HFFc6 (cell line): ENCODE measurements at regions not wholly inside any gene's neighbourhood (a gene's known extent, or its start where the extent isn't known, plus 50 kb on each side); places are given as distances from the start of the nearest gene placed in this dataset.

Source experiments
- DNase-seq: peaks from one replicate; pipeline ENCODE4 v3.0.0-alpha.2; 2018
- H3K27ac Mint-ChIP-seq: 2 replicates; pipeline ENCODE4 v1.8.0; 2020; ENCODE audit warnings: mild to moderate bottlenecking, mixed read lengths
- H3K27me3 Mint-ChIP-seq: 2 replicates; pipeline ENCODE4 v1.8.0; 2021; ENCODE audit warnings: mild to moderate bottlenecking, moderate library complexity, mixed read lengths; ENCODE audit not compliant: insufficient read depth
- H3K36me3 Mint-ChIP-seq: 2 replicates; pipeline ENCODE4 v1.8.0; 2021; ENCODE audit warnings: low read depth, mixed read lengths
- H3K4me1 Mint-ChIP-seq: 2 replicates; pipeline ENCODE4 v1.8.0; 2020; ENCODE audit warnings: low read depth, mixed read lengths
- H3K4me3 Mint-ChIP-seq: 2 replicates; pipeline ENCODE4 v1.8.0; 2020; ENCODE audit warnings: mild to moderate bottlenecking, moderate library complexity, mixed read lengths
- H3K9me3 Mint-ChIP-seq: 2 replicates; pipeline ENCODE4 v1.8.0; 2020; ENCODE audit warnings: mild to moderate bottlenecking, mixed read lengths
- CTCF ChIP-seq: fragments of 200-600 bp; sonication (generic); IDR thresholded peaks from 2 replicates; pipeline ENCODE4 v1.5.0; 2021; ENCODE audit warnings: antibody characterized with exemption, mild to moderate bottlenecking

GRCh38 chr9:695252-695651, 146.2 kb upstream of the DMRT1 start:
- Mint-ChIP-seq H3K27me3 (peaks cover 7% of the 10 kb centered on the region; the same call in 1 of the 2 replicates), H3K9me3 (no peaks in the 10 kb centered on the region), H3K36me3 (peaks cover 15% of the 10 kb centered on the region), H3K4me3 (peak overlapping the region; percentile 90), H3K27ac (peak overlapping the region; percentile 91), H3K4me1 (peaks cover 94% of the 10 kb centered on the region)
- DNase-seq: no peak
- no peak for TF ChIP-seq CTCF

GRCh38 chr9:696332-697323, 144.9 kb upstream of the DMRT1 start:
- peaks cover 7% of the 10 kb centered on the region; the same call in 1 of the 2 replicates for H3K27me3 Mint-ChIP-seq
- peak; percentile 42 for TF ChIP-seq CTCF
- H3K27ac Mint-ChIP-seq: peak overlapping the region; percentile 86
- H3K9me3 Mint-ChIP-seq: no peaks in the 10 kb centered on the region
- peaks cover 93% of the 10 kb centered on the region for H3K4me1 Mint-ChIP-seq
- H3K4me3 Mint-ChIP-seq: peak overlapping the region; percentile 73
- peaks cover 21% of the 10 kb centered on the region for H3K36me3 Mint-ChIP-seq
- peak; percentile 70 for DNase-seq

- no peak for TF ChIP-seq CTCF
- DNase-seq: peak; percentile 65
- H3K9me3 Mint-ChIP-seq: no peaks in the 10 kb centered on the region
- H3K27me3 Mint-ChIP-seq: peaks cover 7% of the 10 kb centered on the region; the same call in 1 of the 2 replicates
- peaks cover 89% of the 10 kb centered on the region for H3K4me1 Mint-ChIP-seq
- H3K27ac Mint-ChIP-seq: peak overlapping the region; percentile 68
- H3K36me3 Mint-ChIP-seq: peaks cover 33% of the 10 kb centered on the region
- H3K4me3 Mint-ChIP-seq: peak overlapping the region; percentile 46
Measured at GRCh38 chr9:698276-698675, 143.2 kb upstream of the DMRT1 start.

GRCh38 chr9:698954-699353, 142.5 kb upstream of the DMRT1 start:
- peak overlapping the region; percentile 33 for H3K4me3 Mint-ChIP-seq
- peaks cover 89% of the 10 kb centered on the region for H3K4me1 Mint-ChIP-seq
- peaks cover 33% of the 10 kb centered on the region for H3K36me3 Mint-ChIP-seq
- peaks cover 7% of the 10 kb centered on the region; the same call in 1 of the 2 replicates for H3K27me3 Mint-ChIP-seq
- no peak for TF ChIP-seq CTCF
- peak overlapping the region; percentile 68 for H3K27ac Mint-ChIP-seq
- no peaks in the 10 kb centered on the region for H3K9me3 Mint-ChIP-seq
- DNase-seq: no peak

- peak overlapping the region; percentile 33; the same call in 1 of the 2 replicates for H3K4me3 Mint-ChIP-seq
- H3K9me3 Mint-ChIP-seq: no peaks in the 10 kb centered on the region
- TF ChIP-seq CTCF: no peak
- peaks cover 89% of the 10 kb centered on the region for H3K4me1 Mint-ChIP-seq
- H3K36me3 Mint-ChIP-seq: peaks cover 33% of the 10 kb centered on the region
- no peak for DNase-seq
- peaks cover 7% of the 10 kb centered on the region; the same call in 1 of the 2 replicates for H3K27me3 Mint-ChIP-seq
- H3K27ac Mint-ChIP-seq: peak overlapping the region; percentile 68; the same call in 1 of the 2 replicates
Measured at GRCh38 chr9:699396-699795, 142.1 kb upstream of the DMRT1 start.
